ENCODE measurements at regions not wholly inside any gene's neighbourhood (a gene's known extent, or its start where the extent isn't known, plus 50 kb on each side); places are given as distances from the start of the nearest gene placed in this dataset.
"Not testable (repeated sequence)": the region's sequence is repeated elsewhere in the genome, so short reads cannot be mapped to it uniquely, and the experiment has no call there.

DNA sequence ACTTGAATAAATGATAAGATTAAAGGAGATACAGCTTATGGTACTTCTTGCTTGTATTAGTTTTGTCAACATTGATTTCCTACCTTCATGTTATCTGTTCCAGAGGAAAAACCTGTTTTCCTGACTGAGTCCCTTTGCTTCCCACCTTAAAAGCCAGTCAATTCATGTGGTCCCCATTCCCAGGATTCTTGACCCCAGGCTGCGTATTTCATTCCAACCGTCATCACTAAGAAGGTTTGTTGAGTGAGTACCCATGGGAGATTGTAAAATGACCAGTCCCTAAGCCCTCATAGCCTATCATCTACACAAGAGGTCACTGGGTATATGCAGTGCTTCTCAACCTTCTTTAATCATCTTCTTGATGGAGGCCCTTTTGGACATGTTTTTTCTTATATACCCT is 52.2 kb downstream of the BEX3 start:
- no peaks in the 10 kb centered on the region for H3K36me3 ChIP-seq (ENCODE audit: control insufficient read depth, insufficient read depth, low read length)
- no peak overlapping the region for H3K4me3 ChIP-seq (ENCODE audit: low read depth, low read length)
- DNase-seq (ENCODE audit: low read depth), result no peak
- no peaks in the 10 kb centered on the region for H3K27me3 ChIP-seq (ENCODE audit: control insufficient read depth, insufficient read depth, low read length)
- FAIRE-seq, result no peak
- TF ChIP-seq CTCF (IDR thresholded peaks at IDR 0.05; ENCODE audit: insufficient read depth, low read length, severe bottlenecking), result no peak

- H3K36me3 ChIP-seq (ENCODE audit: control insufficient read depth, insufficient read depth, low read length); H3K4me3 ChIP-seq (ENCODE audit: low read depth, low read length); H3K27me3 ChIP-seq (ENCODE audit: control insufficient read depth, insufficient read depth, low read length); DNase-seq (ENCODE audit: low read depth); FAIRE-seq: not testable (repeated sequence)
These were observed 52.7 kb downstream of the BEX3 start for GRCh38 chrX:103429026-103429425.

DNA sequence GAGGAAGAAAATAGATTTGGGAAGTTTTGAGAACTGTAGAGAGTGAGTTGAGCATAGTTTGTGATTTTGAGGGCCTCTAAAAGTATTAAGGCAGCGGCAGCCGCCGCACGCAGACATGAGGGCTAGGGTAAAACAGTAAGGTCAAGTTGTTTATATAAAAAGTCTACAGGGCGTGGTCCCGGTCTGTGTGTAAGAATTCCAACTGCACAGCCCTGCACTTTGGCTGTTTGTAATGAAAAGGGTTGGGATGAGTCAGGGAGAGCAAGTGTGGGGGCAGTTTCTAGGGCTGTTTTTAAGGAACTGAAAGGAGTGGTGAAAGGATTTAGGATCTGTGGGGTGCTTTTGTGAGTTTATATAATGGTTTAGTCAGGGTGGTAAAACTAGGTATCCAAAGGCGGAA is 55.0 kb downstream of the BEX3 start:
- H3K36me3 ChIP-seq (ENCODE audit: control insufficient read depth, insufficient read depth, low read length), result no peaks in the 10 kb centered on the region
- no peak for TF ChIP-seq CTCF (IDR thresholded peaks at IDR 0.05; ENCODE audit: insufficient read depth, low read length, severe bottlenecking)
- no peaks in the 10 kb centered on the region for H3K27me3 ChIP-seq (ENCODE audit: control insufficient read depth, insufficient read depth, low read length)
- FAIRE-seq (no peak), DNase-seq (ENCODE audit: low read depth) (peak; percentile 28)
- no peak overlapping the region for H3K4me3 ChIP-seq (ENCODE audit: low read depth, low read length)

GRCh38 chrX:103432841-103433240 is 56.5 kb downstream of the BEX3 start:
- not testable (repeated sequence) for H3K27me3 ChIP-seq (ENCODE audit: control insufficient read depth, insufficient read depth, low read length); DNase-seq (ENCODE audit: low read depth); FAIRE-seq; H3K36me3 ChIP-seq (ENCODE audit: control insufficient read depth, insufficient read depth, low read length); H3K4me3 ChIP-seq (ENCODE audit: low read depth, low read length)

DNA sequence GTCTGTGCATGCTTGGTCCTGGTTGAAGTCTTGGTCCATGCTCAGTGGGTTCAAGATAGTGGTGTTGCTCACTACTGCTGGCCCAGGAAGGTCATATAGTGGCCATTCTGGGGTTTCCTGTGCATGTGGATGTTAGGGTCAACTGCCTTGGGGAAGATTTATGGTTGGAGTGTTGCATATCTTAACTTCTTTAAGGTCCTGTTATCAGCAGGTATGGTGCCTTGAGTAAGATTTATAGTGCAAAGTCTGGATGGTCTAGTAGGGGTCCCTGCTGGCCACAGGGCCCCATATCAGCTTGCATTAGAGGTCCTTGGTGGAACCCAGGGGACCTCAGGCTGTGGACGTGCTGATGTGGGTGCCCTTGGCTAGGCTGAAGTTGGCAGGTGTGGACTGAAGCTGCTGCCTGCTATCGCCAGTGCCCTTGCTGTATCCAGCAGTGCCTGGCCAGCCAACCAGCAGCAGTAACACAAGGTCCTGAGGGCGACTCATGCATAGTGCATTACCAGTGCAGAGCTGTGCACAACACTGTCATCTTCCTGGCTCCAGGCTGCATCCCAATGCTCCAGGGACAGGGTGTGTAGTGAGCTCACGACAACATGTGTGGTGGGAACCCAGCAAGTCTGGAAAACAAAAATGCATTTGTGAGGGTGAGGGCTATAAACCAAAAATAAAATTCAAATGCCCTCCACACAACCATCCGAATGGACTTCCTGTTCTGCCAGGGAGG is 61.0 kb downstream of the BEX3 start:
- Histone ChIP-seq H3K4me3 (ENCODE audit: low read depth, low read length) (no peak overlapping the region), H3K36me3 (ENCODE audit: control insufficient read depth, insufficient read depth, low read length) (no peaks in the 10 kb centered on the region), H3K27me3 (ENCODE audit: control insufficient read depth, insufficient read depth, low read length) (no peaks in the 10 kb centered on the region)
- no peak for TF ChIP-seq CTCF (IDR thresholded peaks at IDR 0.05; ENCODE audit: insufficient read depth, low read length, severe bottlenecking)
- DNase-seq (ENCODE audit: low read depth) (no peak), FAIRE-seq (no peak)

- DNase-seq (ENCODE audit: low read depth), result no peak
- H3K4me3 ChIP-seq (ENCODE audit: low read depth, low read length), result no peak overlapping the region
- H3K27me3 ChIP-seq (ENCODE audit: control insufficient read depth, insufficient read depth, low read length), result no peaks in the 10 kb centered on the region
- no peaks in the 10 kb centered on the region for H3K36me3 ChIP-seq (ENCODE audit: control insufficient read depth, insufficient read depth, low read length)
- FAIRE-seq, result no peak
- TF ChIP-seq CTCF (IDR thresholded peaks at IDR 0.05; ENCODE audit: insufficient read depth, low read length, severe bottlenecking), result no peak
These were observed 62.8 kb downstream of the BEX3 start for GRCh38 chrX:103439161-103439560.

- no peak for DNase-seq (ENCODE audit: low read depth)
- Histone ChIP-seq H3K4me3 (ENCODE audit: low read depth, low read length) (no peak overlapping the region), H3K27me3 (ENCODE audit: control insufficient read depth, insufficient read depth, low read length) (no peaks in the 10 kb centered on the region), H3K36me3 (ENCODE audit: control insufficient read depth, insufficient read depth, low read length) (no peaks in the 10 kb centered on the region)
- FAIRE-seq, result no peak
- no peak for TF ChIP-seq CTCF (IDR thresholded peaks at IDR 0.05; ENCODE audit: insufficient read depth, low read length, severe bottlenecking)
These were observed 64.3 kb downstream of the BEX3 start for GRCh38 chrX:103440621-103441020.

Data from bronchial epithelial cell (primary cell).